ENCODE measurements at regions not wholly inside any gene's neighbourhood (a gene's known extent, or its start where the extent isn't known, plus 50 kb on each side); places are given as distances from the start of the nearest gene placed in this dataset.

DNA sequence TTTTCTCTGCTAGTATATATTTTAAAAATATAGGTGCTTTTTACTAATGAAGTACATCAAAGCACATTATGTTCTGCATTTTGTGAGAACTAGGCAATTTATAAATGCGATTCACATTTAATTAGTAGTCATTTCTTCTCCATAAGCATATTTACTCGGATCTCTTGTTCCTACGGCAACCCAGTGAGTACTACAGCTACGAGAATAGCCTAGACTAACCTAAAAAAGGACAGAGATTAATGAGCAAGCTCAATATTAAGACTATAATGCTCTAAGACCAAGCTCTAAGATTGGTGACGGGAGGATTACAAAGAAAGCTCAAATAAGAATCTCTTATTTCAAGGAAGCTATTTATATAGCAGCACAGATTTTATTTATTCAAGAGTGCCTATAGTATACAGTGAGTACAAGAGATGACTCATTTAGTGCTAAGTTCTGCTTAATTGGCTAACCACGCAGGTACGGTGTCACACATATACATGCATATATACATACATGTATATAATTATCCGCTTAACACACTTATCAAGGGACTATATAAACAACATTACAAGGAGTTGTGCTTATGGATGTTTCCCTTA lies 364.7 kb downstream of the GPD2 start:
- no peak for DNase-seq

DNA sequence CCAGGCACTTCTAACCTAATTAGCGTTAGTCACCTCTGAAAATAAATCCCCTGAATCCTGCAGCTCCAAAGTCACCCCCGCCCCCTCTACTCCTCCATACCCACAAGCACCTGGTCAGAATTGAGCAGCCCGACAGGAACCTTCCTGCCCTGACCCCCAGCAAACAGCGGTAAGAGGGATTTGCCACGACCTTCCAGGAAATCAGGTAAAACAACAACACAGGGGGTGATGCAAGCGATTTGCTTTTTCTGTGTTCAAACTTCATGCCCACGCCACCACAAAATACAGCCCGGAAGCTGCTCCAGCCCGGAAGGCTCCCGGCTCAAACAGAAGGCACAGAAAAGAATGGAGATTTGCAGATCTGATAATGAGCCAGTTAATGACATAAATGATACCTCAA lies 367.1 kb downstream of the GPD2 start:
- Mint-ChIP-seq H3K27me3 (ENCODE audit: insufficient read depth) (peaks cover 5% of the 10 kb centered on the region), H3K4me1 (ENCODE audit: low read depth) (peaks cover 12% of the 10 kb centered on the region; the same call in 1 of the 2 replicates), H3K27ac (no peak overlapping the region), H3K4me3 (peak overlapping the region; percentile 65; the same call in 1 of the 2 replicates), H3K9me3 (no peaks in the 10 kb centered on the region), H3K36me3 (ENCODE audit: low read depth) (no peaks in the 10 kb centered on the region)
- no peak for DNase-seq
- TF ChIP-seq, protein P1, sequence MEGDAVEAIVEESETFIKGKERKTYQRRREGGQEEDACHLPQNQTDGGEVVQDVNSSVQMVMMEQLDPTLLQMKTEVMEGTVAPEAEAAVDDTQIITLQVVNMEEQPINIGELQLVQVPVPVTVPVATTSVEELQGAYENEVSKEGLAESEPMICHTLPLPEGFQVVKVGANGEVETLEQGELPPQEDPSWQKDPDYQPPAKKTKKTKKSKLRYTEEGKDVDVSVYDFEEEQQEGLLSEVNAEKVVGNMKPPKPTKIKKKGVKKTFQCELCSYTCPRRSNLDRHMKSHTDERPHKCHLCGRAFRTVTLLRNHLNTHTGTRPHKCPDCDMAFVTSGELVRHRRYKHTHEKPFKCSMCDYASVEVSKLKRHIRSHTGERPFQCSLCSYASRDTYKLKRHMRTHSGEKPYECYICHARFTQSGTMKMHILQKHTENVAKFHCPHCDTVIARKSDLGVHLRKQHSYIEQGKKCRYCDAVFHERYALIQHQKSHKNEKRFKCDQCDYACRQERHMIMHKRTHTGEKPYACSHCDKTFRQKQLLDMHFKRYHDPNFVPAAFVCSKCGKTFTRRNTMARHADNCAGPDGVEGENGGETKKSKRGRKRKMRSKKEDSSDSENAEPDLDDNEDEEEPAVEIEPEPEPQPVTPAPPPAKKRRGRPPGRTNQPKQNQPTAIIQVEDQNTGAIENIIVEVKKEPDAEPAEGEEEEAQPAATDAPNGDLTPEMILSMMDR (IDR thresholded peaks at IDR 0.05), result no peak

More for the DNA sequence above, 364.7 kb downstream of the GPD2 start:
- Mint-ChIP-seq H3K4me3 (peak overlapping the region; percentile 79), H3K9me3 (no peaks in the 10 kb centered on the region), H3K27ac (no peak overlapping the region), H3K36me3 (ENCODE audit: low read depth) (no peaks in the 10 kb centered on the region), H3K27me3 (ENCODE audit: insufficient read depth) (peaks cover 5% of the 10 kb centered on the region), H3K4me1 (ENCODE audit: low read depth) (peaks cover 12% of the 10 kb centered on the region; the same call in 1 of the 2 replicates)
- TF ChIP-seq, protein P1 (IDR thresholded peaks at IDR 0.05), result no peak

DNA sequence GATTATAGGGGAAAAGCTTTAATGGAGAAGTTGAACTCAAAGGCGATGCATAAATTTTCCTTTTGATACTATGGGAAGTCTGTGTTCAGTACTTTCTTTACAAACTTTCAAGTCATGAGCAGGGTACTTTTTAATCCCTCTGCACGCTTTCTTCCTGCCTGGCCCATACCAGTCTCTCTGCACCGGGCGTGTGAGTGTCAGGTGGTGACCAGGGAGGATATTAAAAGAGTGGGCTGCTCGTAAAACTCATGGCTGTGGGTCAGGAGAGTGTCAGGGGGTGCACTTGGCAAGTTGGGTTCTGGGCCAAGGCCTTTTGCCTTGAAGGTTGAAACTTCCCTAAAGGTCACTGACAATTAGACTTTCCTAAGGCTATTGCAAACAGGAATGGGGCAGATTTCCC lies 367.8 kb downstream of the GPD2 start:
- Mint-ChIP-seq H3K36me3 (ENCODE audit: low read depth) (no peaks in the 10 kb centered on the region), H3K9me3 (no peaks in the 10 kb centered on the region), H3K4me3 (no peak overlapping the region; the same call in 1 of the 2 replicates), H3K4me1 (ENCODE audit: low read depth) (peaks cover 12% of the 10 kb centered on the region; the same call in 1 of the 2 replicates), H3K27me3 (ENCODE audit: insufficient read depth) (peaks cover 5% of the 10 kb centered on the region), H3K27ac (no peak overlapping the region)
- TF ChIP-seq, protein P1 (IDR thresholded peaks at IDR 0.05), result no peak
- DNase-seq, result no peak

DNA sequence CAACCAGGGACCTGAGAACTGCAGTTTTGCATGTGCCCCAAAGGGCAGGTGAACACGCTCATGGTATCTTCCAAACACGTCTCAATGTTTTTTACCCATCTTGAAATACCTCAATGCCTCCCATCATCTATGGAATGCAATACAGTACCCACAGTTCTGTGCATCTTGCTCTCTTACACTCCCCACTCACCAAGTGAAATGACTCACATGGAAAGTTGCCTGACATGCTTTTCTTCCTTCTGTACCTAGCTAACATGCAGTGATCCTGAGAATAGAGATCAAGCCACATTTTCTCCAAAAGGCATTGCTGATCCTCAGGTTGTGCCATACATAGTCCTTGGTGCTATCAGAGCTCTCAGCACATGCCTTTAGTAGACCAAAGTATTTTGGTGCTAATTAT lies 373.9 kb downstream of the GPD2 start:
- TF ChIP-seq, protein P1 (IDR thresholded peaks at IDR 0.05), result no peak
- Mint-ChIP-seq H3K4me1 (ENCODE audit: low read depth) (no peaks in the 10 kb centered on the region), H3K27ac (no peak overlapping the region), H3K4me3 (no peak overlapping the region), H3K36me3 (ENCODE audit: low read depth) (no peaks in the 10 kb centered on the region), H3K9me3 (no peaks in the 10 kb centered on the region), H3K27me3 (ENCODE audit: insufficient read depth) (no peaks in the 10 kb centered on the region)
- no peak for DNase-seq

DNA sequence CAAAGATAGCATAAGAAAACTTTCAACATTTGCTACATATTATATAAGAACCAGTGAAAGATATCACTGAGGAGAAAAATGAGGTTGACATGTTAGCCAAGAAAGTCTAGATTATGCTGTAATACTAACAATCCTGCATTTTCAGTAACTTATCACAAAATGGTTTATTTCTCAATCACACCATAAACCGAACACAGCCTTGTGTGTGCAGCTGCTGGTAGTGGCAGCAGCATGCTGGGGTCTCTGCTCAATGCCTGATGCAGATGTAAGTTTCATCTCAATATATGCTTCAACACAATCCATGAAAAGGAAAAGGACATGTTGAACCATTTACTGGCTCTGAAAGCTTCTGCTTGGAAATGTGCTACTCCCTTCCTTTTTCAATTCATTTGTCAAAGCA lies 376.3 kb downstream of the GPD2 start:
- no peaks in the 10 kb centered on the region for H3K27me3 Mint-ChIP-seq (ENCODE audit: insufficient read depth)
- no peaks in the 10 kb centered on the region for H3K4me1 Mint-ChIP-seq (ENCODE audit: low read depth)
- DNase-seq, result no peak
- no peaks in the 10 kb centered on the region for H3K36me3 Mint-ChIP-seq (ENCODE audit: low read depth)
- H3K9me3 Mint-ChIP-seq, result no peaks in the 10 kb centered on the region
- no peak overlapping the region for H3K27ac Mint-ChIP-seq
- TF ChIP-seq, protein P1 (IDR thresholded peaks at IDR 0.05), result no peak
- H3K4me3 Mint-ChIP-seq, result no peak overlapping the region
